ENCODE measurements at regions not wholly inside any gene's neighbourhood (a gene's known extent, or its start where the extent isn't known, plus 50 kb on each side); places are given as distances from the start of the nearest gene placed in this dataset.

DNA sequence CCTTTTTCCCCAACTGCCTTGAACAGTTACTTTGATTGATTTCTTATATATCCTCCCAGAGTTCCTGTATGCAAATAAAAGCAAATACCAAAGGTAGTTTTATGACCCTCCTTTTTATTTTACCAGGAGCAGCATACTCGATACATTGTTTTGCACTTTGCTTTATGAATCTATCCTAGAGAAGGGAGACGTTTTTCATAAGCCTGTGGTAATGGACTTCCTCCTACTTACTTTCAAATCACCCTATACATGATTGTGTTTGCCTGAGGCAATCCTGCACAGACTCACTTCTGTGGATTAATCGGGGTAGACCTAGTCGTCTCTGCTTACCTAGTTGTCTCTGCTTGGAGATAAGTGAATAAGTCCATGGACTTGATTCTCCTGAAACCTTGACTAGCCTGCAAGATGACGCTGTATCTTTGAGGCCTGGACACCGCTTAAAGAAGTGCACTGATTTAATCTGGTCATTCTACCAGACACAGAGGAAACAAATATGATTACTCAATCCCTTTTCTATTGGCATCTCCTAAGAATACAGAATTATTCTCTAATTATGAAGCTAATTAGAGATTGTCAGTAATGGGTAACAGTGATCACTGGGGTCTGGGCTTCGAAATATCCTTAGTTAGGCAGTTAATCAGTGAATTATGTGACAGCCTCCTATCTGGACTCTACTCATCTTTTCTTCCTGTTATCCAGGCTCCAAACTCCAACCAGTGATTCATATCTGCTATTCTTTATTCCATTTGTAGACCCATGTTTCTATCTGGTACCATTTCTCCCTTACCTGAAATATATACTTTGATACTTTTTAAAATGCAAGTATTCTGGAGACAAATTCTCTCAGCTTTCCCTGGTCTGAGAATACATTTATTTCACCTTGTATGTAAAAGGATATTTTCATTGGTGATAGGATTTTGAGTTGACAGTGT, 447.4 kb upstream of the TRIB2 start:
- no peak overlapping the region for H3K4me3 Mint-ChIP-seq (ENCODE audit: low read depth)
- DNase-seq (ENCODE audit: low spot score, unreplicated experiment), result no peak

DNA sequence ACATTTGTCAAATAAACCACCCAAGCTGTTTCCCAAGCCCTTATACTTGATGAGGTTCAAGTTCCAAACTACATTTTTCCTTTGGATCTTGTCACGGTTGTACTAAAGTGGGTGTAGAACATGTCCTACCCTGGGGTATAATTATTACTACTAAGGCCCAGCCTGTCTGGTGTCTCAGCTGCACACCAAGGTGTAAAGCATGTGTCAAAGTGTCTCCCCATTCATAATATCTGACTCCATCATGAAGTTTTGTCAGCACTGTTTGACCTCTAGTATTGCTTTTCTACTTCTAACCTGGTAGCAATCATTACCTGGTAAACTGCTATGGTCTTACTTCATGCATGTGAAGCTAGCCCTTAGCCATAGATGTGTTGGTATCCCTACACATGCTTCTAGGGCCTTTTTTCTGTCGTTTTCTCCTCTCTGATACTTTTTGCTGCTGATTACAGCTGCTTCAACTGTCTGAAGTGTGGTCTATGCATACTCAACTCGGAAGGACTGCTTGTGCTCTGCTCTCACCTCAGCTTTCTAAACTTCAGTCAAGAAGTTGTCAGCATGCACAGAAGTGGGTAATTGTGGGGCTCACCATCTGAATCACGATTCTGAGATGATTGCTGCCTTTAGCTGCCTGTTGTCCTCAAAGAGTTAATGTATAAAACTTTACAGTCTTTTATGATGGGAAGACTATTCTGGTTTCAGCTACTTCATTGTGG, 445.7 kb upstream of the TRIB2 start:
- no peak for DNase-seq (ENCODE audit: low spot score, unreplicated experiment)
- Mint-ChIP-seq H3K4me1 (ENCODE audit: low read depth) (peaks cover 2% of the 10 kb centered on the region), H3K9me3 (ENCODE audit: low read depth) (no peaks in the 10 kb centered on the region), H3K27me3 (no peaks in the 10 kb centered on the region), H3K27ac (no peak overlapping the region), H3K36me3 (ENCODE audit: insufficient read depth) (no peaks in the 10 kb centered on the region), H3K4me3 (ENCODE audit: low read depth) (no peak overlapping the region)
- TF ChIP-seq, protein P1, sequence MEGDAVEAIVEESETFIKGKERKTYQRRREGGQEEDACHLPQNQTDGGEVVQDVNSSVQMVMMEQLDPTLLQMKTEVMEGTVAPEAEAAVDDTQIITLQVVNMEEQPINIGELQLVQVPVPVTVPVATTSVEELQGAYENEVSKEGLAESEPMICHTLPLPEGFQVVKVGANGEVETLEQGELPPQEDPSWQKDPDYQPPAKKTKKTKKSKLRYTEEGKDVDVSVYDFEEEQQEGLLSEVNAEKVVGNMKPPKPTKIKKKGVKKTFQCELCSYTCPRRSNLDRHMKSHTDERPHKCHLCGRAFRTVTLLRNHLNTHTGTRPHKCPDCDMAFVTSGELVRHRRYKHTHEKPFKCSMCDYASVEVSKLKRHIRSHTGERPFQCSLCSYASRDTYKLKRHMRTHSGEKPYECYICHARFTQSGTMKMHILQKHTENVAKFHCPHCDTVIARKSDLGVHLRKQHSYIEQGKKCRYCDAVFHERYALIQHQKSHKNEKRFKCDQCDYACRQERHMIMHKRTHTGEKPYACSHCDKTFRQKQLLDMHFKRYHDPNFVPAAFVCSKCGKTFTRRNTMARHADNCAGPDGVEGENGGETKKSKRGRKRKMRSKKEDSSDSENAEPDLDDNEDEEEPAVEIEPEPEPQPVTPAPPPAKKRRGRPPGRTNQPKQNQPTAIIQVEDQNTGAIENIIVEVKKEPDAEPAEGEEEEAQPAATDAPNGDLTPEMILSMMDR (IDR thresholded peaks at IDR 0.05; ENCODE audit: unreplicated experiment), result no peak

More for the DNA sequence above, 447.4 kb upstream of the TRIB2 start:
- Mint-ChIP-seq H3K4me1 (ENCODE audit: low read depth) (no peaks in the 10 kb centered on the region), H3K27ac (no peak overlapping the region), H3K9me3 (ENCODE audit: low read depth) (no peaks in the 10 kb centered on the region), H3K27me3 (peaks cover 2% of the 10 kb centered on the region), H3K36me3 (ENCODE audit: insufficient read depth) (no peaks in the 10 kb centered on the region)
- TF ChIP-seq, protein P1 (IDR thresholded peaks at IDR 0.05; ENCODE audit: unreplicated experiment), result no peak

DNA sequence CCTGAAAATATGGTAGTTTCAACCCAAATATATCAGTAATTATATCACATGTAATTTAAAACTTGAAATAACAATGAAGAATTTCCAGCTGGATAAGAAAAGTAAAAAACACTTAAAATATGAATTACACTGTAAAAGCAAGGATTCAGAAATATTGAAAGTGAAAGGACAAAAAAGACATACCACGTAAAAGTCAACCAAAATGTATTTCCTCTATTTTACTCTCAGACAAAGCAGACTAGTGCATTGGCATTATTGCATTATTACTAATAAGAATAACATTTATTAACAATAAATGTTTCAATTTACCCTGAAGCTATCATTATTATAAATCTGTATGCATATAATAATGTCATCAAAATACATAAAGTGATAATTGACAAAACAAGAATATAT, 445.1 kb upstream of the TRIB2 start:
- Mint-ChIP-seq H3K36me3 (ENCODE audit: insufficient read depth) (no peaks in the 10 kb centered on the region), H3K4me1 (ENCODE audit: low read depth) (peaks cover 2% of the 10 kb centered on the region), H3K27ac (no peak overlapping the region), H3K9me3 (ENCODE audit: low read depth) (no peaks in the 10 kb centered on the region), H3K27me3 (no peaks in the 10 kb centered on the region), H3K4me3 (ENCODE audit: low read depth) (no peak overlapping the region)
- TF ChIP-seq, protein P1 (IDR thresholded peaks at IDR 0.05; ENCODE audit: unreplicated experiment), result no peak
- no peak for DNase-seq (ENCODE audit: low spot score, unreplicated experiment)

DNA sequence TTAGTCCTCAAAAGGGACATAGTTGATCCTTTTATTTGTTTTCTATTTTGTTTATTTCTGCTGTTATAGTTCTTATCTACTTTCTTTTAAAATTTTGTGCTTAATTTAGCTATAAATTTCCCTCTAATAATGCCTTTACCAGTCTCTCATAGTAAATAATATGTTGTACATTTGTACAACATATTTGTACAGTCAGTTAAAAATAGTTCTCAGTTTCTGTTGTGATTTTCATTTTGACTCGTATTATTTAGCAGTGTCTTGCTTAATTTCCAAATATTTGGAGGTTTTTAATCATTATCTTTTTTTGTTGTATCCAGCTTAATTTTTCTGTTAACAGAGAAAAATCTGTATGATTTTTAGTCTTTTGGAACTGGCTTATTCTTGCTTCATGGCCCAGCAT, 443.6 kb upstream of the TRIB2 start:
- no peak for DNase-seq (ENCODE audit: low spot score, unreplicated experiment)
- Mint-ChIP-seq H3K36me3 (ENCODE audit: insufficient read depth) (no peaks in the 10 kb centered on the region), H3K9me3 (ENCODE audit: low read depth) (no peaks in the 10 kb centered on the region), H3K4me1 (ENCODE audit: low read depth) (peaks cover 3% of the 10 kb centered on the region), H3K27me3 (peaks cover 6% of the 10 kb centered on the region), H3K4me3 (ENCODE audit: low read depth) (no peak overlapping the region), H3K27ac (no peak overlapping the region)
- TF ChIP-seq, protein P1 (IDR thresholded peaks at IDR 0.05; ENCODE audit: unreplicated experiment), result no peak

DNA sequence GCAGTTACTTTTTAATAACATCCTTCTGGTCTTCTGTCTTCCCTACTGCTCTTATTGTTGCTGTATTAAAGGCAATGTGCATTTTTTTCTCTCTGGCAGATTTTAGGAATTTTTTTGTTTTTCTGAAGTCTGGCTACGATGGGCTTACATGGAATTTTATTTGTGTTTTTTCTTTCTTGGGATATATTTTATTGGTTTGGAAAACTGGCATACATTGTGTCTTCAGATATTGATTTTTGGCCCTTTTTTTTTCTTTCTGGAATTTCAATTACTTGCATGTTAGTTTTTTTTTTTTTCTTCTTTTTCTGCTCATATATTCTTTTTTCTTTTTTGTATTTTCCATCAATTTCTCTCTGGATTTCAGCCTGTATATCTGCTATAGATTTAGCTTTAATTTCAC, 442.1 kb upstream of the TRIB2 start:
- Mint-ChIP-seq H3K27ac (no peak overlapping the region), H3K9me3 (ENCODE audit: low read depth) (no peaks in the 10 kb centered on the region), H3K27me3 (peaks cover 6% of the 10 kb centered on the region), H3K36me3 (ENCODE audit: insufficient read depth) (no peaks in the 10 kb centered on the region), H3K4me1 (ENCODE audit: low read depth) (peaks cover 3% of the 10 kb centered on the region), H3K4me3 (ENCODE audit: low read depth) (no peak overlapping the region)
- no peak for DNase-seq (ENCODE audit: low spot score, unreplicated experiment)
- TF ChIP-seq, protein P1 (IDR thresholded peaks at IDR 0.05; ENCODE audit: unreplicated experiment), result no peak

All from progenitor cell of endocrine pancreas (in vitro differentiated cells).